SK-N-SH (cell line): ENCODE measurements at regions not wholly inside any gene's neighbourhood (a gene's known extent, or its start where the extent isn't known, plus 50 kb on each side); places are given as distances from the start of the nearest gene placed in this dataset.

ENCODE experiments used
- CTCF ChIA-PET: fragments of 300-600, 350-600 bp; formaldehyde crosslinking; extraction: SDS; loops from one replicate; lab custom pipeline; 2021; lab: Yijun Ruan, JAX
- POLR2A ChIA-PET: fragments of 350-600 bp; sonication (Branson Sonifier 250); formaldehyde crosslinking; extraction: SDS; loops from one replicate; lab custom pipeline; 2020; ENCODE audit warnings: antibody characterized with exemption, inconsistent platforms; lab: Yijun Ruan, JAX
- DNase-seq: peaks from one replicate; pipeline ENCODE4 v3.0.0; 2012
- H2AFZ ChIP-seq: fragments of 200-600 bp; sonication (generic); 2 replicates; pipeline ENCODE4 v1.8.1; 2016; ENCODE audit warnings: antibody characterized with exemption, mild to moderate bottlenecking, low read depth
- H3F3A ChIP-seq: fragments of 200-600 bp; sonication (generic); replicated peaks from 2 replicates; pipeline ENCODE3; 2016; ENCODE audit warnings: antibody characterized with exemption, mild to moderate bottlenecking; ENCODE audit not compliant: insufficient read depth
- H3K27ac ChIP-seq, 2 experiments: fragments of 200-500 bp in 1 of 2; fragments of 200-600 bp in 1 of 2; sonication (Bioruptor generic) in 1 of 2; sonication (generic), shearing (Covaris generic) in 1 of 2; 2 replicates each; pipeline versions ENCODE4 v1.5.1 to v1.6.1; 2014 to 2016; ENCODE audit warnings: low read depth in 2 of 2, inconsistent platforms in 1 of 2, low read length in 1 of 2, mild to moderate bottlenecking in 1 of 2, mixed read lengths in 1 of 2
- H3K27me3 ChIP-seq: fragments of 200-600 bp; sonication (generic), shearing (Covaris generic); 2 replicates; pipeline ENCODE4 v1.6.1; 2016; ENCODE audit warnings: mixed run types; ENCODE audit not compliant: insufficient read depth
- H3K36me3 ChIP-seq, 2 experiments: fragments of 200-500 bp in 1 of 2; fragments of 200-600 bp in 1 of 2; sonication (Bioruptor generic) in 1 of 2; sonication (generic) in 1 of 2; replicated peaks in 1 of 2; 2 replicates each; pipeline versions ENCODE3 to v1.5.1; 2014 to 2016; ENCODE audit warnings: low read length in 1 of 2, mild to moderate bottlenecking in 1 of 2; ENCODE audit not compliant: insufficient read depth in 2 of 2, control insufficient read depth in 1 of 2
- H3K4me1 ChIP-seq, 2 experiments: fragments of 200-500 bp in 1 of 2; fragments of 200-600 bp in 1 of 2; sonication (Bioruptor generic) in 1 of 2; sonication (generic), shearing (Covaris generic) in 1 of 2; 2 replicates each; pipeline versions ENCODE4 v1.5.1 to v1.6.1; 2014 to 2016; ENCODE audit warnings: low read depth in 1 of 2, low read length in 1 of 2, mixed run types in 1 of 2; ENCODE audit not compliant: insufficient read depth in 2 of 2, control insufficient read depth in 1 of 2
- H3K4me2 ChIP-seq: fragments of 200-600 bp; sonication (generic), shearing (Covaris generic); 2 replicates; pipeline ENCODE4 v1.6.1; 2017; ENCODE audit warnings: mixed run types
- H3K4me3 ChIP-seq, 2 experiments: fragments of 200-500 bp in 1 of 2; fragments of 200-600 bp in 1 of 2; sonication (Bioruptor generic) in 1 of 2; sonication (generic), shearing (Covaris generic) in 1 of 2; 2 replicates each; pipeline versions ENCODE4 v1.5.1 to v1.8.1; 2014 to 2016; ENCODE audit warnings: low read depth in 2 of 2, inconsistent platforms in 1 of 2, low read length in 1 of 2, mild to moderate bottlenecking in 1 of 2, mixed read lengths in 1 of 2, moderate library complexity in 1 of 2
- H3K79me2 ChIP-seq: fragments of 200-600 bp; sonication (generic); 2 replicates; pipeline ENCODE4 v1.8.1; 2017; ENCODE audit warnings: mild to moderate bottlenecking; ENCODE audit not compliant: insufficient read depth
- H3K9ac ChIP-seq: fragments of 200-600 bp; sonication (generic); 2 replicates; pipeline ENCODE4 v1.6.1; 2017; ENCODE audit warnings: mixed run types
- H3K9me2 ChIP-seq: fragments of 200-600 bp; sonication (generic); 2 replicates; pipeline ENCODE4 v1.6.1; 2017; ENCODE audit warnings: mixed run types
- H3K9me3 ChIP-seq: fragments of 200-600 bp; sonication (generic); 2 replicates; pipeline ENCODE4 v1.6.1; 2017; ENCODE audit warnings: mixed run types, mild to moderate bottlenecking, moderate library complexity
- H4K20me1 ChIP-seq: fragments of 200-600 bp; sonication (generic); 2 replicates; pipeline ENCODE4 v1.6.1; 2017; ENCODE audit warnings: mild to moderate bottlenecking, mixed run types; ENCODE audit not compliant: insufficient read depth
- ELF1 ChIP-seq: IDR thresholded peaks from 2 replicates; pipeline ENCODE4 v1.4.0; 2012
- EP300 ChIP-seq, 2 experiments: IDR thresholded peaks; 2 replicates each; pipeline versions ENCODE4 v1.4.0 to v1.6.1; 2012; ENCODE audit warnings: borderline replicate concordance in 1 of 2, low read depth in 1 of 2, low read length in 1 of 2
- FOXM1 ChIP-seq: IDR thresholded peaks from 2 replicates; pipeline ENCODE4 v1.4.0; 2012; ENCODE audit warnings: low read depth, mild to moderate bottlenecking
- GABPA ChIP-seq: IDR thresholded peaks from 2 replicates; pipeline ENCODE4 v1.4.0; 2012; ENCODE audit warnings: low read depth, mild to moderate bottlenecking
- GATA2 ChIP-seq: sonication (generic); formaldehyde crosslinking; IDR thresholded peaks from 2 replicates; pipeline ENCODE4 v1.5.0; 2020; ENCODE audit warnings: mild to moderate bottlenecking, missing genetic modification reagents
- JUND ChIP-seq: IDR thresholded peaks from 2 replicates; pipeline ENCODE4 v1.4.0; 2012
- MEF2A ChIP-seq: IDR thresholded peaks from 2 replicates; pipeline ENCODE4 v1.4.0; 2012; ENCODE audit warnings: low read depth, borderline replicate concordance
- MXI1 ChIP-seq: IDR thresholded peaks from 2 replicates; pipeline ENCODE4 v1.6.1; 2012; ENCODE audit warnings: mild to moderate bottlenecking, low read depth, low read length, improper control_type of control experiment
- NFIC ChIP-seq: IDR thresholded peaks from 2 replicates; pipeline ENCODE4 v1.4.0; 2012; ENCODE audit warnings: borderline replicate concordance
- POLR2AphosphoS5 ChIP-seq: IDR thresholded peaks from 2 replicates; pipeline ENCODE4 v1.6.1; 2012; ENCODE audit warnings: low read depth, low read length
- RAD21 ChIP-seq: IDR thresholded peaks from 2 replicates; pipeline ENCODE4 v1.6.1; 2012; ENCODE audit warnings: mild to moderate bottlenecking, low read length
- RFX5 ChIP-seq: IDR thresholded peaks from 2 replicates; pipeline ENCODE4 v1.6.1; 2012; ENCODE audit warnings: mild to moderate bottlenecking, improper control_type of control experiment, low read length
- RXRA ChIP-seq: IDR thresholded peaks from 2 replicates; pipeline ENCODE4 v1.4.0; 2012; ENCODE audit warnings: low read depth, mild to moderate bottlenecking, borderline replicate concordance
- SIN3A ChIP-seq: IDR thresholded peaks from 2 replicates; pipeline ENCODE4 v1.6.1; 2012; ENCODE audit warnings: low read depth, mild to moderate bottlenecking, low read length, moderate library complexity, borderline replicate concordance
- SMC3 ChIP-seq: IDR thresholded peaks from 2 replicates; pipeline ENCODE4 v1.6.1; 2012; ENCODE audit warnings: low read depth, low read length, improper control_type of control experiment
- TCF12 ChIP-seq: IDR thresholded peaks from 2 replicates; pipeline ENCODE4 v1.4.0; 2012
- TEAD4 ChIP-seq: IDR thresholded peaks from 2 replicates; pipeline ENCODE4 v1.4.0; 2012; ENCODE audit warnings: mild to moderate bottlenecking, borderline replicate concordance; ENCODE audit not compliant: insufficient read depth
- YY1 ChIP-seq: IDR thresholded peaks from 2 replicates; pipeline ENCODE4 v1.4.0; 2012; ENCODE audit warnings: low read depth, mild to moderate bottlenecking
- WGBS: methylation state at CpG from one replicate; pipeline ENCODE4 v1.1.6; 2017; ENCODE audit warnings: low lambda C conversion rate; 5-methylcytosine and 5-hydroxymethylcytosine counted together
- TF ChIP-seq, protein P1 (sequence below): IDR thresholded peaks from 2 replicates; pipeline ENCODE4 v1.6.1; 2012; ENCODE audit warnings: mild to moderate bottlenecking, low read depth, low read length, moderate library complexity
- TF ChIP-seq, protein P2 (sequence below): fragments of 150-350 bp; IDR thresholded peaks from 2 replicates; pipeline ENCODE4 v1.6.1; 2016; ENCODE audit warnings: mild to moderate bottlenecking, low read depth, low read length
- TF ChIP-seq, protein P3 (sequence below): IDR thresholded peaks from 2 replicates; pipeline ENCODE4; 2012
- TF ChIP-seq, protein P4 (sequence below): IDR thresholded peaks from 2 replicates; pipeline ENCODE4 v1.4.0; 2012; ENCODE audit warnings: low read depth

DNA sequence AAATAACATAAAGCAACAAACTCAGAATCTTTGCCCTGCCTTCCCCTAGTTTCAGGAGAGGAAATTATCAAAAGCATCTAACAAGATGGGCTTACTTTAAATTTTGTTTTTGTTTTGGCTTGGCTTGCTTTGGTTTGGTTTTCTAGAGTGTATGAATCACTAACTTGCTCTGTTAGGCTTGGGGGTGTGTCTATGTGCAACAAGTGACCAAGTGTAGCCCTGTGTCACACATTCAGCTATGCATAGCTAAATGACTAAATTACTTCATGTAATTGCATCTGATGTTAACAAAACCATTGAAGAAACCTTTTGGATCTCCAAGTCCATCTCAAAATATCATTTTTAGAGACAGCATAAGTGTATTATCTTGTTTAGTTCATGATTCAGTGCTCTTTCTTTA lies 251.0 kb downstream of the TFEC start (continued):
- TF ChIP-seq TEAD4, result no peak
- no peak for TF ChIP-seq SIN3A
- TF ChIP-seq GABPA, result no peak

DNA sequence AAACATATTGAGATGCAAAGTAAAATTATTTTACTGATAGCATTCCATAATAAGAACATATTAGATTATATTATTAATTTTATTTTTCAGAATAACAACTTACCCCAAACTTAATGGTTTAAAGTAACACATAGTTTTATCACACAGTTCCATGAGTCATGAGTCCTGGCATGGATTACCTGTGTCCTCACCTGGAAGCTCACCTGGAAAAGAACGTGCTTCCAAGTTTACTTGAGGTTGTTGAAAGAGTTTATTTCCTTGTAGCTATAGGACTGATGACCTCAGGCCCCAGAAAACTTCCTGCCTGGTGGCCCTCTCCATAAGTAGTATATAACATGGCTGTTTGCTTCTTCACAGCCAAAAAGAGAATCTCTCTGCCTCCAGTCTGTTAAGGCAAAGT lies 254.6 kb downstream of the TFEC start:
- no peak for DNase-seq
- ChIA-PET POLR2A (no interaction called here), CTCF (interaction anchor here (0.9 kb wide), 1 partner anchor 75 kb away, joined by 3 read pairs; no protein-coding TSS in a partner anchor)
- Histone ChIP-seq H3K36me3 (no peaks in the 10 kb centered on the region), H3K27ac (no peak overlapping the region), H3K4me1 (no peaks in the 10 kb centered on the region; a peak in 1 of 4 replicates), H2AFZ (no peak overlapping the region), H3F3A (no peaks in the 10 kb centered on the region), H3K9ac (no peak overlapping the region), H3K79me2 (no peaks in the 10 kb centered on the region), H3K4me3 (no peak overlapping the region), H3K4me2 (no peak overlapping the region), H3K9me3 (no peaks in the 10 kb centered on the region), H4K20me1 (no peaks in the 10 kb centered on the region), H3K9me2 (no peaks in the 10 kb centered on the region), H3K27me3 (peaks cover 10% of the 10 kb centered on the region; the same call in 1 of the 2 replicates)
- WGBS, result 0% methylated on average over 1 of the region's 1 CpG
- TF ChIP-seq YY1, result no peak
- TF ChIP-seq FOXM1, result no peak
- TF ChIP-seq SMC3, result no peak
- TF ChIP-seq NFIC, result no peak
- TF ChIP-seq RAD21, result no peak
- TF ChIP-seq RXRA, result no peak
- TF ChIP-seq EP300 (IDR thresholded peaks at IDR 0.05; ENCODE audit: borderline replicate concordance in 1 of 2, low read depth in 1 of 2, low read length in 1 of 2), result no peak

DNA sequence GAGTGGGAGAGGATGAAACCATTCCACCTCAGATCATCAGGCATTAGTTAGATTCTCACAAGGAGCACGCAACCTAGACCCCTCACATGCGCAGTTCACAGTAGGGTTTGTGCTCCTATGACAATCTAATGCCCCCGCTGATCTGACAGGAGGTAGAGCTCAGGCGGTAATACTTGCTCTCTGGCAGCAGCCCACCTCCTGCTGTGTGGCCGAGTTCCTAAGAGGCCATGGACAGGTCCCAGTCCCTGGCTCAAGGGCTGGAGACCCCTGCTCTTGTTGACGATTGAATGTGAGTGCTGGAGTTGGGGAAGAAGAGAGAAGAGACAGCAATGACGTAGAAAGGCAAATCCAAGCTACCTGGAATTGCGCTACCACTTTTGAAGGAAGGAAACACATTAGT lies 267.2 kb downstream of the TFEC start:
- ChIA-PET CTCF (no interaction called here), POLR2A (interaction anchor here (0.6 kb wide), 1 partner anchor 341 kb away, joined by 3 read pairs; no protein-coding TSS in a partner anchor)
- H3K4me2 ChIP-seq, result no peak overlapping the region
- peaks cover 11% of the 10 kb centered on the region; the same call in 1 of the 2 replicates for H3K27me3 ChIP-seq
- WGBS, result 17% methylated on average over 8 of the region's 8 CpGs
- H3K9me2 ChIP-seq, result no peaks in the 10 kb centered on the region
- TF ChIP-seq SIN3A, result no peak
- TF ChIP-seq FOXM1, result no peak
- TF ChIP-seq POLR2AphosphoS5, result no peak
- TF ChIP-seq TCF12, result no peak
- TF ChIP-seq SMC3, result no peak
- no peak for TF ChIP-seq TEAD4
- TF ChIP-seq ELF1, result no peak
- TF ChIP-seq, protein P1, sequence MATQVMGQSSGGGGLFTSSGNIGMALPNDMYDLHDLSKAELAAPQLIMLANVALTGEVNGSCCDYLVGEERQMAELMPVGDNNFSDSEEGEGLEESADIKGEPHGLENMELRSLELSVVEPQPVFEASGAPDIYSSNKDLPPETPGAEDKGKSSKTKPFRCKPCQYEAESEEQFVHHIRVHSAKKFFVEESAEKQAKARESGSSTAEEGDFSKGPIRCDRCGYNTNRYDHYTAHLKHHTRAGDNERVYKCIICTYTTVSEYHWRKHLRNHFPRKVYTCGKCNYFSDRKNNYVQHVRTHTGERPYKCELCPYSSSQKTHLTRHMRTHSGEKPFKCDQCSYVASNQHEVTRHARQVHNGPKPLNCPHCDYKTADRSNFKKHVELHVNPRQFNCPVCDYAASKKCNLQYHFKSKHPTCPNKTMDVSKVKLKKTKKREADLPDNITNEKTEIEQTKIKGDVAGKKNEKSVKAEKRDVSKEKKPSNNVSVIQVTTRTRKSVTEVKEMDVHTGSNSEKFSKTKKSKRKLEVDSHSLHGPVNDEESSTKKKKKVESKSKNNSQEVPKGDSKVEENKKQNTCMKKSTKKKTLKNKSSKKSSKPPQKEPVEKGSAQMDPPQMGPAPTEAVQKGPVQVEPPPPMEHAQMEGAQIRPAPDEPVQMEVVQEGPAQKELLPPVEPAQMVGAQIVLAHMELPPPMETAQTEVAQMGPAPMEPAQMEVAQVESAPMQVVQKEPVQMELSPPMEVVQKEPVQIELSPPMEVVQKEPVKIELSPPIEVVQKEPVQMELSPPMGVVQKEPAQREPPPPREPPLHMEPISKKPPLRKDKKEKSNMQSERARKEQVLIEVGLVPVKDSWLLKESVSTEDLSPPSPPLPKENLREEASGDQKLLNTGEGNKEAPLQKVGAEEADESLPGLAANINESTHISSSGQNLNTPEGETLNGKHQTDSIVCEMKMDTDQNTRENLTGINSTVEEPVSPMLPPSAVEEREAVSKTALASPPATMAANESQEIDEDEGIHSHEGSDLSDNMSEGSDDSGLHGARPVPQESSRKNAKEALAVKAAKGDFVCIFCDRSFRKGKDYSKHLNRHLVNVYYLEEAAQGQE, result no peak
- TF ChIP-seq, protein P2, sequence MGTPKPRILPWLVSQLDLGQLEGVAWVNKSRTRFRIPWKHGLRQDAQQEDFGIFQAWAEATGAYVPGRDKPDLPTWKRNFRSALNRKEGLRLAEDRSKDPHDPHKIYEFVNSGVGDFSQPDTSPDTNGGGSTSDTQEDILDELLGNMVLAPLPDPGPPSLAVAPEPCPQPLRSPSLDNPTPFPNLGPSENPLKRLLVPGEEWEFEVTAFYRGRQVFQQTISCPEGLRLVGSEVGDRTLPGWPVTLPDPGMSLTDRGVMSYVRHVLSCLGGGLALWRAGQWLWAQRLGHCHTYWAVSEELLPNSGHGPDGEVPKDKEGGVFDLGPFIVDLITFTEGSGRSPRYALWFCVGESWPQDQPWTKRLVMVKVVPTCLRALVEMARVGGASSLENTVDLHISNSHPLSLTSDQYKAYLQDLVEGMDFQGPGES, result no peak
- TF ChIP-seq, protein P3, sequence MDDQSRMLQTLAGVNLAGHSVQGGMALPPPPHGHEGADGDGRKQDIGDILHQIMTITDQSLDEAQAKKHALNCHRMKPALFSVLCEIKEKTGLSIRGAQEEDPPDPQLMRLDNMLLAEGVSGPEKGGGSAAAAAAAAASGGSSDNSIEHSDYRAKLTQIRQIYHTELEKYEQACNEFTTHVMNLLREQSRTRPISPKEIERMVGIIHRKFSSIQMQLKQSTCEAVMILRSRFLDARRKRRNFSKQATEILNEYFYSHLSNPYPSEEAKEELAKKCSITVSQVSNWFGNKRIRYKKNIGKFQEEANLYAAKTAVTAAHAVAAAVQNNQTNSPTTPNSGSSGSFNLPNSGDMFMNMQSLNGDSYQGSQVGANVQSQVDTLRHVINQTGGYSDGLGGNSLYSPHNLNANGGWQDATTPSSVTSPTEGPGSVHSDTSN, result no peak
- TF ChIP-seq RAD21, result no peak
- TF ChIP-seq MXI1, result no peak
- TF ChIP-seq RFX5, result no peak
- TF ChIP-seq YY1, result no peak
- no peak for TF ChIP-seq MEF2A
- TF ChIP-seq, protein P4, sequence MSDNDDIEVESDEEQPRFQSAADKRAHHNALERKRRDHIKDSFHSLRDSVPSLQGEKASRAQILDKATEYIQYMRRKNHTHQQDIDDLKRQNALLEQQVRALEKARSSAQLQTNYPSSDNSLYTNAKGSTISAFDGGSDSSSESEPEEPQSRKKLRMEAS, result no peak
- TF ChIP-seq GATA2 (CRISPR knock-in tag), result no peak
- no peak for TF ChIP-seq JUND
- no peak overlapping the region for H2AFZ ChIP-seq
- H3K9ac ChIP-seq, result no peak overlapping the region
- H3K79me2 ChIP-seq, result no peaks in the 10 kb centered on the region
- H3K36me3 ChIP-seq, result no peaks in the 10 kb centered on the region
- no peak overlapping the region for H3K27ac ChIP-seq
- no peaks in the 10 kb centered on the region for H3F3A ChIP-seq
- no peaks in the 10 kb centered on the region for H3K9me3 ChIP-seq
- no peaks in the 10 kb centered on the region for H4K20me1 ChIP-seq
- no peak overlapping the region for H3K4me3 ChIP-seq
- DNase-seq, result no peak
- no peaks in the 10 kb centered on the region for H3K4me1 ChIP-seq
